RPMI8226 (cell line): ENCODE measurements at regions not wholly inside any gene's neighbourhood (a gene's known extent, or its start where the extent isn't known, plus 50 kb on each side); places are given as distances from the start of the nearest gene placed in this dataset.

Experiments
- DNase-seq: peaks from one replicate; pipeline ENCODE4 v3.0.0-alpha.2; 2015

- no peak for DNase-seq
Observed at GRCh38 chr19:28426110-28426729, 786.7 kb downstream of the UQCRFS1 start.

GRCh38 chr19:28425046-28425931 lies 787.7 kb downstream of the UQCRFS1 start:
- DNase-seq: no peak

- DNase-seq: no peak
Observed at GRCh38 chr19:28424662-28425045, 788.3 kb downstream of the UQCRFS1 start.

GRCh38 chr19:28424077-28424476 lies 788.9 kb downstream of the UQCRFS1 start:
- no peak for DNase-seq

- DNase-seq: no peak
Observed at GRCh38 chr19:28422791-28423650, 789.9 kb downstream of the UQCRFS1 start.

GRCh38 chr19:28422046-28422445 lies 790.9 kb downstream of the UQCRFS1 start:
- DNase-seq: no peak

- DNase-seq: no peak
Observed at GRCh38 chr19:28420811-28421550, 792.0 kb downstream of the UQCRFS1 start.

GRCh38 chr19:28419312-28419711 lies 793.6 kb downstream of the UQCRFS1 start:
- DNase-seq: no peak

GRCh38 chr19:28417361-28417760 lies 795.6 kb downstream of the UQCRFS1 start:
- no peak for DNase-seq

GRCh38 chr19:28416245-28416644 lies 796.7 kb downstream of the UQCRFS1 start:
- no peak for DNase-seq

- no peak for DNase-seq
Observed at GRCh38 chr19:28414748-28415147, 798.2 kb downstream of the UQCRFS1 start.

GRCh38 chr19:28409859-28410258 lies 803.1 kb downstream of the UQCRFS1 start:
- DNase-seq: no peak

GRCh38 chr19:28406966-28407365 lies 806.0 kb downstream of the UQCRFS1 start:
- no peak for DNase-seq

GRCh38 chr19:28405346-28405742 lies 807.6 kb downstream of the UQCRFS1 start:
- no peak for DNase-seq

- DNase-seq: no peak
Observed at GRCh38 chr19:28404472-28404871, 808.5 kb downstream of the UQCRFS1 start.

GRCh38 chr19:28403690-28404089 lies 809.3 kb downstream of the UQCRFS1 start:
- DNase-seq: no peak

- DNase-seq: no peak
Observed at GRCh38 chr19:28402701-28403290, 810.2 kb downstream of the UQCRFS1 start.

GRCh38 chr19:28401739-28402424 lies 811.1 kb downstream of the UQCRFS1 start:
- DNase-seq: no peak

- DNase-seq: no peak
Observed at GRCh38 chr19:28400953-28401671, 811.8 kb downstream of the UQCRFS1 start.

- no peak for DNase-seq
Observed at GRCh38 chr19:28399187-28399586, 813.8 kb downstream of the UQCRFS1 start.

- DNase-seq: no peak
Observed at GRCh38 chr19:28397800-28398199, 815.2 kb downstream of the UQCRFS1 start.
